H9 (cell line): ENCODE measurements at regions not wholly inside any gene's neighbourhood (a gene's known extent, or its start where the extent isn't known, plus 50 kb on each side); places are given as distances from the start of the nearest gene placed in this dataset.

ENCODE experiments used
- DNase-seq: peaks from one replicate; pipeline ENCODE4 v3.0.0-alpha.2; 2017
- H2AFZ ChIP-seq: one replicate; pipeline ENCODE4 v1.6.1; 2013; ENCODE audit warnings: mild to moderate bottlenecking, low read length, control low read depth, moderate library complexity
- H2AK5ac ChIP-seq: 2 replicates; pipeline ENCODE4 v1.6.1; 2013; ENCODE audit warnings: low read length, control low read depth, mixed read lengths; ENCODE audit not compliant: insufficient read length
- H2BK120ac ChIP-seq: one replicate; pipeline ENCODE4 v1.6.1; 2013; ENCODE audit warnings: low read depth, mild to moderate bottlenecking, low read length, control low read depth, inconsistent platforms; ENCODE audit not compliant: poor library complexity, severe bottlenecking
- H2BK12ac ChIP-seq: 2 replicates; pipeline ENCODE4 v1.6.1; 2013; ENCODE audit warnings: low read length, control low read depth, mixed read lengths, low read depth; ENCODE audit not compliant: insufficient read length
- H2BK15ac ChIP-seq: 2 replicates; pipeline ENCODE4 v1.6.1; 2013; ENCODE audit warnings: low read depth, low read length, control low read depth
- H2BK20ac ChIP-seq: one replicate; pipeline ENCODE4 v1.6.1; 2013; ENCODE audit warnings: low read depth, mild to moderate bottlenecking, low read length, control low read depth, inconsistent platforms; ENCODE audit not compliant: poor library complexity, severe bottlenecking
- H2BK5ac ChIP-seq: 2 replicates; pipeline ENCODE4 v1.6.1; 2013; ENCODE audit warnings: low read length, control low read depth, mixed read lengths; ENCODE audit not compliant: insufficient read length
- H3K14ac ChIP-seq: 2 replicates; pipeline ENCODE4 v1.6.1; 2013; ENCODE audit warnings: low read length, control low read depth; ENCODE audit not compliant: insufficient read depth
- H3K18ac ChIP-seq: 2 replicates; pipeline ENCODE4 v1.6.1; 2013; ENCODE audit warnings: low read depth, mild to moderate bottlenecking, mixed read lengths, low read length, control low read depth; ENCODE audit not compliant: insufficient read length
- H3K23ac ChIP-seq: 2 replicates; pipeline ENCODE4 v1.6.1; 2013; ENCODE audit warnings: low read length, control low read depth, mixed read lengths, low read depth; ENCODE audit not compliant: insufficient read length
- H3K23me2 ChIP-seq: 2 replicates; pipeline ENCODE4 v1.6.1; 2013; ENCODE audit warnings: low read depth, mild to moderate bottlenecking, mixed read lengths, low read length, control low read depth; ENCODE audit not compliant: insufficient read length, poor library complexity, severe bottlenecking
- H3K27ac ChIP-seq: 2 replicates; pipeline ENCODE4 v1.5.1; 2013; ENCODE audit warnings: low read length, control low read depth, mixed read lengths, low read depth; ENCODE audit not compliant: insufficient read length
- H3K27me3 ChIP-seq: 2 replicates; pipeline ENCODE4 v1.6.1; 2013; ENCODE audit warnings: low read length, control low read depth, inconsistent platforms; ENCODE audit not compliant: insufficient read depth
- H3K4ac ChIP-seq: 2 replicates; pipeline ENCODE4 v1.6.1; 2013; ENCODE audit warnings: low read depth, mild to moderate bottlenecking, control low read depth, inconsistent platforms, low read length, moderate library complexity
- H3K4me1 ChIP-seq: 2 replicates; pipeline ENCODE4 v1.6.1; 2013; ENCODE audit warnings: low read length, control low read depth, inconsistent platforms; ENCODE audit not compliant: insufficient read depth
- H3K4me2 ChIP-seq: 2 replicates; pipeline ENCODE4 v1.6.1; 2013; ENCODE audit warnings: low read length, control low read depth, mixed read lengths; ENCODE audit not compliant: insufficient read length, insufficient read depth
- H3K56ac ChIP-seq: 2 replicates; pipeline ENCODE4 v1.6.1; 2013; ENCODE audit warnings: low read depth, mild to moderate bottlenecking, mixed read lengths, low read length, control low read depth; ENCODE audit not compliant: insufficient read length
- H3K79me1 ChIP-seq: 2 replicates; pipeline ENCODE4 v1.6.1; 2013; ENCODE audit warnings: low read depth, mild to moderate bottlenecking, moderate library complexity, low read length, control low read depth, inconsistent platforms; ENCODE audit not compliant: insufficient read depth, poor library complexity, severe bottlenecking
- H3K79me2 ChIP-seq: 2 replicates; pipeline ENCODE4 v1.6.1; 2013; ENCODE audit warnings: low read length, control low read depth, inconsistent platforms; ENCODE audit not compliant: insufficient read depth
- H3K9ac ChIP-seq: 2 replicates; pipeline ENCODE4 v1.6.1; 2013; ENCODE audit warnings: low read length, control low read depth, mixed read lengths; ENCODE audit not compliant: insufficient read length; ENCODE audit errors: extremely low read depth
- H3K9me3 ChIP-seq: one replicate; pipeline ENCODE4 v1.6.1; 2013; ENCODE audit warnings: low read depth, low read length, inconsistent platforms; ENCODE audit not compliant: control insufficient read depth
- H3T11ph ChIP-seq: one replicate; pipeline ENCODE4 v1.6.1; 2013; ENCODE audit warnings: mild to moderate bottlenecking, low read length, control low read depth, inconsistent platforms
- H4K20me1 ChIP-seq: one replicate; pipeline ENCODE4 v1.6.1; 2013; ENCODE audit not compliant: control insufficient read depth, insufficient read length, insufficient read depth
- H4K5ac ChIP-seq: 2 replicates; pipeline ENCODE4 v1.6.1; 2013; ENCODE audit warnings: low read depth, mild to moderate bottlenecking, mixed read lengths, low read length, control low read depth; ENCODE audit not compliant: insufficient read length
- H4K8ac ChIP-seq: replicated peaks from 2 replicates; pipeline ENCODE4 v1.6.1; 2013; ENCODE audit warnings: low read length, control low read depth, mixed read lengths, low read depth; ENCODE audit not compliant: insufficient read length
- H4K91ac ChIP-seq: 2 replicates; pipeline ENCODE4 v1.6.1; 2013; ENCODE audit warnings: low read depth, mild to moderate bottlenecking, moderate library complexity, mixed read lengths, low read length, control low read depth; ENCODE audit not compliant: insufficient read length
- H3K27ac Mint-ChIP-seq, 3 experiments: 2 replicates in 2 of 3; 3 replicates in 1 of 3; pipeline ENCODE4 v1.8.0; 2020 to 2021; ENCODE audit warnings: mixed read lengths in 3 of 3, mild to moderate bottlenecking in 1 of 3, moderate library complexity in 1 of 3
- H3K27me3 Mint-ChIP-seq: 2 replicates; pipeline ENCODE4 v1.8.0; 2021; ENCODE audit warnings: low read depth, mild to moderate bottlenecking, moderate library complexity, mixed read lengths
- H3K36me3 Mint-ChIP-seq, 3 experiments: 2 replicates in 2 of 3; 3 replicates in 1 of 3; pipeline ENCODE4 v1.8.0; 2020 to 2021; ENCODE audit warnings: low read depth in 3 of 3, mixed read lengths in 3 of 3; ENCODE audit not compliant: insufficient read depth in 1 of 3
- H3K4me1 Mint-ChIP-seq, 2 experiments: 2 replicates each; pipeline ENCODE4 v1.8.0; 2020; ENCODE audit warnings: mixed read lengths in 2 of 2
- H3K4me3 Mint-ChIP-seq, 2 experiments: 2 replicates in 1 of 2; 3 replicates in 1 of 2; pipeline ENCODE4 v1.8.0; 2020 to 2021; ENCODE audit warnings: mild to moderate bottlenecking in 2 of 2, mixed read lengths in 2 of 2, moderate library complexity in 1 of 2
- H3K9me3 Mint-ChIP-seq, 2 experiments: 2 replicates in 1 of 2; 3 replicates in 1 of 2; pipeline ENCODE4 v1.8.0; 2020; ENCODE audit warnings: mild to moderate bottlenecking in 2 of 2, mixed read lengths in 2 of 2, moderate library complexity in 1 of 2
- CTCF ChIP-seq: fragments of 200-600 bp; sonication (generic); conservative IDR thresholded peaks from 3 replicates; pipeline ENCODE4 v1.8.0; 2021; ENCODE audit warnings: antibody characterized with exemption, mild to moderate bottlenecking
- WGBS: extraction: QIAGEN DNeasy Blood & Tissue Kit; methylation state at CpG from one replicate; pipeline ENCODE4 v1.1.7; 2013; ENCODE audit warnings: missing lambda C conversion rate, low lambda C conversion rate, mixed read lengths; ENCODE audit not compliant: insufficient read length; ENCODE audit errors: extremely low coverage; 5-methylcytosine and 5-hydroxymethylcytosine counted together

GRCh38 chrX:30979271-30979670, 90.2 kb upstream of the TAB3 start:
- Histone ChIP-seq H3K4me1 (peaks cover 3% of the 10 kb centered on the region; the same call in 1 of the 2 replicates), H3K18ac (no peak overlapping the region), H3K23ac (no peak overlapping the region), H2AFZ (no peak overlapping the region), H2BK12ac (no peak overlapping the region), H2BK15ac (no peak overlapping the region), H4K8ac (no peak overlapping the region), H3K14ac (no peak overlapping the region), H3K4me2 (no peak overlapping the region), H3K56ac (no peak overlapping the region), H4K91ac (no peak overlapping the region), H3K23me2 (no peaks in the 10 kb centered on the region), H3K9ac (no peak overlapping the region), H3K27ac (no peak overlapping the region), H2BK20ac (no peak overlapping the region), H2AK5ac (no peak overlapping the region), H3K4ac (no peak overlapping the region), H4K5ac (no peak overlapping the region), H3K27me3 (no peaks in the 10 kb centered on the region), H3K79me1 (no peaks in the 10 kb centered on the region), H3K79me2 (no peaks in the 10 kb centered on the region), H3K9me3 (no peaks in the 10 kb centered on the region), H4K20me1 (no peaks in the 10 kb centered on the region), H2BK5ac (no peak overlapping the region), H3T11ph (no peak overlapping the region), H2BK120ac (no peak overlapping the region)
- DNase-seq, result no peak
- H3K4me1 Mint-ChIP-seq, result peaks cover 4 to 5% of the 10 kb centered on the region in 2 experiments
- H3K36me3 Mint-ChIP-seq, result peaks cover 0 to 4% (median 2%) of the 10 kb centered on the region in 3 experiments; a peak in 4 of 7 replicates
- peaks cover 50 to 67% of the 10 kb centered on the region in 2 experiments for H3K9me3 Mint-ChIP-seq
- no peak overlapping the region for H3K27ac Mint-ChIP-seq
- TF ChIP-seq CTCF, result no peak
- H3K4me3 Mint-ChIP-seq, result no peak overlapping the region
- no CpG with 5 or more reads among the region's 1 CpG for WGBS
- H3K27me3 Mint-ChIP-seq, result peaks cover 13% of the 10 kb centered on the region
